Pancreas (tissue), 10 donors: ENCODE measurements at regions not wholly inside any gene's neighbourhood (a gene's known extent, or its start where the extent isn't known, plus 50 kb on each side); places are given as distances from the start of the nearest gene placed in this dataset.

Experiments
- ATAC-seq, 4 donors: fragments of 200-7000 bp; cut with Tn5 transposase; one replicate each; pipeline versions ENCODE4 v1.8.0 to v1.9.1; 2020; ENCODE audit warnings: mild to moderate bottlenecking in 4 of 4, moderate library complexity in 4 of 4
- DNase-seq, 6 donors: peaks; one replicate each; pipeline ENCODE4 v3.0.0-alpha.2; 2020
- FAIRE-seq: peaks from 2 replicates; lab custom pipeline; 2012; peaks lifted over from hg19 to GRCh38; lab: Jason Lieb, UNC
- H3K27ac ChIP-seq, 4 donors: fragments of 200-600 bp; sonication (generic); 1 replicate in 3 of 4; 2 replicates in 1 of 4; pipeline versions ENCODE4 v1.5.0 to v1.8.0; 2020
- H3K27me3 ChIP-seq, 4 donors: fragments of 200-600 bp; one replicate each; pipeline ENCODE4 v1.8.0; 2021
- H3K36me3 ChIP-seq, 3 donors: fragments of 200-600 bp; sonication (generic) in 1 of 3; one replicate each; pipeline versions ENCODE4 v1.5.0 to v1.8.0; 2020 to 2021
- H3K4me1 ChIP-seq, 3 donors: fragments of 200-600 bp; one replicate each; pipeline ENCODE4 v1.8.0; 2021
- H3K4me3 ChIP-seq, 4 donors: fragments of 200-600 bp; sonication (generic) in 2 of 4; one replicate each; pipeline versions ENCODE4 v1.5.0 to v1.8.0; 2020 to 2021
- H3K9me3 ChIP-seq, 4 donors: fragments of 200-600 bp; one replicate each; pipeline ENCODE4 v1.8.0; 2021
- CTCF ChIP-seq, 4 donors: fragments of 200-600 bp; sonication (generic) in 3 of 4; IDR thresholded peaks; one replicate each; pipeline versions ENCODE4 v1.5.0 to v1.8.0; 2021; ENCODE audit warnings: antibody characterized with exemption in 4 of 4
- WGBS, 2 donors: extraction: QIAGEN DNeasy Blood & Tissue Kit; methylation state at CpG; one replicate each; pipeline ENCODE4 v1.1.7; 2013; 5-methylcytosine and 5-hydroxymethylcytosine counted together
- intact Hi-C, 3 donors: fragments of 100-400 bp; cut with DNase I; formaldehyde crosslinking; loops; one replicate each; pipeline versions ENCODE4 v1.11.1 to v1.14.2; 2022
- donor health status: healthy with polysubstance abuse.
- donor health status: DM: no; HTN: no; CAD: no; lungs with moderate emphysema.
- donor health status: DM: no; HTN: no; CAD: no.
- donor health status: control.
- donor health status: control.
- donor health status: Bipolar disorder and iron deficiency.
- donor health status: DM: yes; HTN: yes; CAD: no.
- donor health status: DM: no; HTN: no; CAD: no.
- donor health status: DM: no; HTN: no; CAD: no.
- donor health status: DM: yes; HTN: yes; CAD: no.

- DNase-seq (no peak), ATAC-seq (no peak), FAIRE-seq (no peak)
- intact Hi-C loops: no loop called here
- H3K27ac ChIP-seq: no peak overlapping the region
- no peaks in the 10 kb centered on the region for H3K36me3 ChIP-seq
- H3K27me3 ChIP-seq: no peaks in the 10 kb centered on the region
- no peaks in the 10 kb centered on the region for H3K4me1 ChIP-seq
- no peaks in the 10 kb centered on the region for H3K9me3 ChIP-seq
- H3K4me3 ChIP-seq: no peak overlapping the region
- no peak for TF ChIP-seq CTCF (IDR thresholded peaks at IDR 0.05)
Measured at GRCh38 chr4:82231806-82232205, 142.0 kb downstream of the HNRNPD start.

GRCh38 chr4:82230306-82230705 is 143.5 kb downstream of the HNRNPD start:
- 60 to 67% methylated on average over 4 of the region's 4 CpGs for WGBS, 2 donors
- Histone ChIP-seq H3K4me1 (no peaks in the 10 kb centered on the region), H3K27me3 (no peaks in the 10 kb centered on the region), H3K36me3 (no peaks in the 10 kb centered on the region), H3K9me3 (no peaks in the 10 kb centered on the region), H3K27ac (no peak overlapping the region), H3K4me3 (no peak overlapping the region)
- intact Hi-C loops: no loop called here
- FAIRE-seq (no peak), DNase-seq (no peak), ATAC-seq (peak in 1 of 4 donors; percentile 65)
- TF ChIP-seq CTCF (IDR thresholded peaks at IDR 0.05): no peak

GRCh38 chr4:82225030-82225429 is 148.8 kb downstream of the HNRNPD start:
- intact Hi-C loops: no loop called here
- H3K9me3 ChIP-seq: no peaks in the 10 kb centered on the region
- DNase-seq (no peak), FAIRE-seq (no peak), ATAC-seq (no peak)
- WGBS, 2 donors: 70 to 77% methylated on average over 2 of the region's 2 CpGs
- H3K4me3 ChIP-seq: no peak overlapping the region
- H3K4me1 ChIP-seq: no peaks in the 10 kb centered on the region
- no peaks in the 10 kb centered on the region for H3K36me3 ChIP-seq
- no peak for TF ChIP-seq CTCF (IDR thresholded peaks at IDR 0.05)
- H3K27me3 ChIP-seq: no peaks in the 10 kb centered on the region
- no peak overlapping the region for H3K27ac ChIP-seq

- H3K9me3 ChIP-seq: no peaks in the 10 kb centered on the region
- H3K4me3 ChIP-seq: no peak overlapping the region
- ATAC-seq (peak in 2 of 4 donors; percentile 61 to 69), FAIRE-seq (no peak), DNase-seq (peak in 1 of 6 donors; percentile 37)
- no peak for TF ChIP-seq CTCF (IDR thresholded peaks at IDR 0.05)
- no peaks in the 10 kb centered on the region for H3K4me1 ChIP-seq
- intact Hi-C loops: no loop called here
- H3K27me3 ChIP-seq: no peaks in the 10 kb centered on the region
- H3K36me3 ChIP-seq: no peaks in the 10 kb centered on the region
- 27 to 33% methylated on average over 4 of the region's 4 CpGs for WGBS, 2 donors
- H3K27ac ChIP-seq: no peak overlapping the region
Measured at GRCh38 chr4:82223715-82224114, 150.1 kb downstream of the HNRNPD start.

DNA sequence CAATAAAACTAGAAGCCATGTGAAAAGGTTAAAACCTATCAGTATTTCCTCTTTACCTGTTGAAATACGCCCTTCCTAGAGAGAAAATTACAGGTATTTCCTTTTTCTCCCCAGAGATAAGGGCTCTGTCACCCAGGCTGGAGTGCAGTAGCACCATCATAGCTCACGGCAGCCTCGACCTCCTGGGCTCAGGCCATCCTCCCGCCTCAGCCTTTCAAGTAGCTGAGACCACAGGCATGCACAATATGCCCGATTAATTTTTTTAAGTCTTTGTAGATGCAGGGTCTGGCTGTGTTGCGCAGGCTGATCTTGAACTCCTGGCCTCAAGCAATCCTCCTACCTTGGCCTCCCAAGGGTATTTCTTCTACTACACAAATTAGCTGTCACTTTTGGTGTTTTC is 154.4 kb downstream of the HNRNPD start:
- 53 to 71% methylated on average over 6 of the region's 6 CpGs for WGBS, 2 donors
- Histone ChIP-seq H3K36me3 (no peaks in the 10 kb centered on the region), H3K27me3 (no peaks in the 10 kb centered on the region), H3K9me3 (no peaks in the 10 kb centered on the region), H3K27ac (no peak overlapping the region), H3K4me3 (no peak overlapping the region), H3K4me1 (no peaks in the 10 kb centered on the region)
- FAIRE-seq (no peak), ATAC-seq (no peak), DNase-seq (no peak)
- intact Hi-C loops: no loop called here
- TF ChIP-seq CTCF (IDR thresholded peaks at IDR 0.05): no peak
